Activated CD4-positive, alpha-beta T cell treated with anti-CD3 and anti-CD28 coated beads, Interleukin-2, Interleukin-6, amounts not matched to agents 100 ng/mL and 50 ng/mL, durations not matched to agents 16 hours and 8 hours (primary cell): ENCODE measurements at regions not wholly inside any gene's neighbourhood (a gene's known extent, or its start where the extent isn't known, plus 50 kb on each side); places are given as distances from the start of the nearest gene placed in this dataset.

Experiments used
- DNase-seq: peaks from one replicate; pipeline ENCODE4 v3.0.0-alpha.2; 2020

DNA sequence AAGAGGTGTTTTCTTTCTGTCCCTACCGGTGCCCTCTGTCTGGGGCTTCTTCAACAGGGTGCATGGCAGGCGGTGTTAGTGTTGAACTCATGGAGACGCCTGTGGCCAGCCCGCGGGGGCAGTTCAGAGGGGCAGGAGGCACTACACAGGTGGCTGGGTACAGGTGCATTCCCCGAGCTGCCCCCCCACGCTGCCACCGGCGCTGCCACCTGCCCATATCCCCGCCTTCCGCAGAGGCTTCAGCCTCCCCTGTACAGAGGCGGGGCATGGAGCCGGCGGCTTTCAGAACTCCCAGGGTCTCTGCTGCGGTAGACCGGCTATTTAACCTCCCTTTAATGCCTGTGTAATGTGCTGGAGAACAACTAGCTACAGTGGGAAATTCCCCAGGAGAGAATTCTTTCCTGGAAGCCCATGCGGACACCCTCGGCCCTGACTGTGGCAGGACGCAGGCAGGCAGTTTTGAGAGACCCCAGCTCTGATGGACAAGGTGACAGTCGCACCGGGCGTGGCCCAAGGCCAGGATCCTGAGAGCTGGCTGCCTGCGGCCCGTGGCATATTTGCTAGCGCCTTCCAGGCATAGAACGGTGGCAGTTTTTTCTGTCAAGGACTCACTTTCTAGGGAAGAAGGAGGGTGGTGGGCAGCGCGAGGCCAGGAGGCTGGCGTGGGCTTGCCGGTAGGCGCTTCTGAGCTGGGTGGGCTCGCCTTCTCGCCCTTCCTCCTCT lies 53.7 kb upstream of the ZNF32 start:
- DNase-seq, result no peak

DNA sequence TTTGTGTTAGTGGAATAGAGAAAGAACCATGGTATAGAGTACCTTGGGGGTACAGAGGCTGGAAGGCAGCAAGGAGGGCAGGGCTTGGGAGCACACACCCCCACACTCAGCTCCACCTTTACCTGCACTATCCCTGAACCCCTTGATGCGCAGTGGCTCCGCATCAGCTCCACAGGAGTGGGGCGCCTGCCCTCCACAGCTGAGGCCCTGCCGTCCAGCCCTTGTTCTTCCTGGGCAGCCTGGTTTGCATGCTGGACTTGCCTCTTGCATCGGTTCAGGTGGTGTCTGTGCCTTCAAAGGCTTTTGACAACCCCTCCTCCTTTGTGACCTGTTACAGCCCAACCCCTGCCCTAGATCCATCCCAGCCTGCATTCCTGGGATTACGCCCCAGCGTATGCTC lies 52.6 kb upstream of the ZNF32 start:
- no peak for DNase-seq

DNA sequence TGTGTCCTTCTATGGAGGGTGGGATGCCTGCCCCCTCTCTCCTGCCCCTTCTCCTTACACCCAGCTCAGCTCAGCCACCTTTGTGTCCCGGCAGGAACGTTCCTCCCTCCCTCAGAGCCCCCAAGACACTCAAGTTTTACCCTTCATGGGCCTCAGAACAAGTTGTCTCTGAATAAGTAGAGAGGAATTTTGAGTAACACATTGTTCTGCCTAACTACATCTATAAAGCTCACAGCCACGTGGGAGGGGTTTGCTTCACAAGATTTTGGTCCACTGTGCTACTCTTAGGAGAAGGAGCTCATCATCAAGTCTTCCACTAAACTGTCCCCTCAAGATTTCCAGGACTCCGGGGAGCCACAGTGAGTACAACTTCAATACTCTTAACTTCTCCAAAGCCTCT lies 51.6 kb upstream of the ZNF32 start:
- DNase-seq, result no peak

DNA sequence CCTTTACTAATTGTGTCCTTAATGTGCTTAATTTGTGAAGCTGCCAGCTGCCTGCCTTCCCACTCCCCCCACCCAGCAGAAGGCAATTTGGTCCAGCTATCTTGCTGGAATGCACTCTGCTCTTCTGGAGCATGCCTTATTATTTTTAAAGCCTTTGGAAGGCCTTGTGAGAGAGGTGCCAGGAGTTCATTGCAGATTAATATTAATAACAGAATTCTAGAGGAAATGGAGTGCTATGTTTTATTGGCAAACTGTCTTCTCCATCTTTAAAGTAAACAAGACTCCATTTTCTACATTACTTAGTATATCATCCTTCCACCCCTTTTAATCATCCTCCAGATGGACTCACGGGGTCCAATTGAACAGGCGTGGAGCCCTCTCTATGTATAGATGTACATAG lies 50.8 kb upstream of the ZNF32 start:
- DNase-seq, result no peak
